ENCODE measurements at regions not wholly inside any gene's neighbourhood (a gene's known extent, or its start where the extent isn't known, plus 50 kb on each side); places are given as distances from the start of the nearest gene placed in this dataset.

DNA sequence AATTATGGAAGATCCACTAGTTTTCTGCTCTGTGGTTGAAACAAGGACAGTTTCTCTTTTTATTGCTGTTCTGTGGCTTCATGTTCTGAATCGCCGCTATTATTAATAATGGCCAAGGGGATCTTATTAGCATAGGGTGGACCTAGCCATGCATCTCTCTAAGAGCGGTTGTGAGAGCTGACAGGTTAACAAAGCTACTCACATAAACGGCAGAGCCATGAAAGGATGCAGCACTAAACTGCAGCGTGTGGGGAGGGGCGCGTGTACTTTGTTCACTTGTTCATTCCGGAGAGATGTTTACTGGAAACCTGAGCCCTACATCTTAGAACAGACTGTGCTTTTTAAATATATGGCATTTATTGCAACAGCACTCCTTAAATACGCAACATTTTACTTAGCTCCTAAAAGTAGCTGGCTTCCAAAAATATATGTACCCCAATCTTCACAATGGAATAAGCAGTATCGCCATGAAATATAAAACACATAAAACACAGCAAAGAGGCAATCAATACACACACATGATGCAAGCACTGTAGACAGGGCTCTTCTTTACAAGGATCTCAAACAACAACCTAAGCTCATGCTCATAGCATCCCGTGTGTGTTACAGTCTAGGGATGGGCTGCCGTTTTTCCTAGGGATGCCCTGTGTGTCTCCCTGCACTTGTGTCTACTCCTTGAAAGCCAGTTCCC lies 424.6 kb downstream of the MED10 start:
- FAIRE-seq (no peak), DNase-seq (ENCODE audit: low read depth in 1 of 2, low spot score in 2 of 2) (no peak)
- no peak overlapping the region for H2AFZ ChIP-seq (ENCODE audit: low read length)
- no peak overlapping the region for H3K14ac ChIP-seq (ENCODE audit: insufficient read length)
- H3K9me3 ChIP-seq (ENCODE audit: insufficient read depth in 2 of 2, low read depth in 1 of 2, low read length in 1 of 2) = no peaks in the 10 kb centered on the region
- H3K79me2 ChIP-seq (ENCODE audit: control insufficient read depth in 1 of 2, insufficient read depth in 2 of 2, low read length in 2 of 2) = no peaks in the 10 kb centered on the region
- H3K4ac ChIP-seq (replicated peaks; ENCODE audit: insufficient read length, low read depth, low read length) = no peak overlapping the region
- H4K8ac ChIP-seq (ENCODE audit: extremely low read depth, insufficient read depth, low read length) = no peak overlapping the region
- H3K27me3 ChIP-seq (replicated peaks in 1 of 4; ENCODE audit: control insufficient read depth in 3 of 4, extremely low read depth in 1 of 4, insufficient read depth in 3 of 4, low read length in 3 of 4) = no peaks in the 10 kb centered on the region
- H2BK120ac ChIP-seq (replicated peaks; ENCODE audit: low read depth, low read length) = no peak overlapping the region
- no peaks in the 10 kb centered on the region for H3K4me1 ChIP-seq (replicated peaks in 1 of 4; ENCODE audit: control insufficient read depth in 3 of 4, insufficient read depth in 4 of 4, low read length in 3 of 4)
- no peak overlapping the region for H3K9ac ChIP-seq (replicated peaks in 1 of 4; ENCODE audit: extremely low read depth in 1 of 4, low read depth in 3 of 4, low read length in 3 of 4)
- ChIA-PET POLR2A (ENCODE audit: partially characterized antibody) (no interaction called here), CTCF (ENCODE audit: partially characterized antibody) (no interaction called here)
- no peaks in the 10 kb centered on the region for H3K79me1 ChIP-seq (ENCODE audit: low read depth, low read length)
- H2AK5ac ChIP-seq (ENCODE audit: low read depth, low read length) = no peak overlapping the region
- H3K56ac ChIP-seq (replicated peaks; ENCODE audit: insufficient read length, low read depth, low read length) = no peak overlapping the region
- H3K27ac ChIP-seq (ENCODE audit: low read depth, low read length) = no peak overlapping the region
- H3K4me2 ChIP-seq (ENCODE audit: insufficient read depth in 1 of 2, low read depth in 2 of 2, low read length in 2 of 2) = no peak overlapping the region
- no peak overlapping the region for H3K18ac ChIP-seq (ENCODE audit: extremely low read depth, low read length)
- no peak overlapping the region for H3K4me3 ChIP-seq (ENCODE audit: extremely low read depth in 1 of 4, insufficient read depth in 2 of 4, low read depth in 3 of 4, low read length in 4 of 4)
- H2BK12ac ChIP-seq (ENCODE audit: low read depth, low read length) = no peak overlapping the region
- no peak overlapping the region for H2BK20ac ChIP-seq (ENCODE audit: low read length)
- no peak overlapping the region for H2BK5ac ChIP-seq (ENCODE audit: low read depth, low read length)
- no peaks in the 10 kb centered on the region for H3K36me3 ChIP-seq (ENCODE audit: control insufficient read depth in 2 of 4, insufficient read depth in 4 of 4, low read length in 3 of 4)
- no peaks in the 10 kb centered on the region; the same call in 1 of the 2 replicates for H3K23me2 ChIP-seq (ENCODE audit: low read depth, low read length)
- H2BK15ac ChIP-seq (ENCODE audit: low read length) = no peak overlapping the region
- H4K20me1 ChIP-seq (replicated peaks in 1 of 2; ENCODE audit: control insufficient read depth in 1 of 2, insufficient read depth in 2 of 2, low read length in 2 of 2) = peaks cover 0 to 1% of the 10 kb centered on the region in 2 experiments
- H3K23ac ChIP-seq (ENCODE audit: insufficient read length) = no peak overlapping the region
- WGBS, 2 experiments (ENCODE audit: extremely low coverage in 1 of 2, insufficient coverage in 1 of 2, insufficient read length in 1 of 2, insufficient replicate concordance in 2 of 2, low coverage in 1 of 2, low lambda C conversion rate in 2 of 2, missing lambda C conversion rate in 1 of 2) = 91% methylated on average over 12 of the region's 12 CpGs; no CpG with 5 or more reads in 1 of the 2 experiments
- no peak overlapping the region for H4K5ac ChIP-seq (ENCODE audit: insufficient read length, low read depth, low read length)
- no peak overlapping the region for H4K91ac ChIP-seq (replicated peaks; ENCODE audit: insufficient read length, low read length)
- TF ChIP-seq TEAD4 (IDR thresholded peaks at IDR 0.05; ENCODE audit: low read depth, low read length) = no peak
- no peak for TF ChIP-seq SRF (IDR thresholded peaks at IDR 0.05; ENCODE audit: low read depth, low read length)
- TF ChIP-seq BCL11A (IDR thresholded peaks at IDR 0.05; ENCODE audit: low read depth in 2 of 2, low read length in 2 of 2) = no peak
- TF ChIP-seq POU5F1 (IDR thresholded peaks at IDR 0.05; ENCODE audit: low read depth, low read length) = no peak
- no peak for TF ChIP-seq RNF2 (IDR thresholded peaks at IDR 0.05; ENCODE audit: borderline replicate concordance, low read depth, low read length, missing control alignments, poor library complexity, severe bottlenecking)
- no peak for TF ChIP-seq RAD21 (IDR thresholded peaks at IDR 0.05 in 1 of 2, conservative IDR thresholded peaks at IDR 0.05 in 1 of 2; ENCODE audit: low read depth in 2 of 2, low read length in 2 of 2)
- TF ChIP-seq NANOG (IDR thresholded peaks at IDR 0.05; ENCODE audit: insufficient read depth, low read depth, low read length, poor library complexity, severe bottlenecking) = no peak
- no peak for TF ChIP-seq RBBP5 (IDR thresholded peaks at IDR 0.05; ENCODE audit: borderline replicate concordance, low read depth, low read length)
- TF ChIP-seq, protein P1, sequence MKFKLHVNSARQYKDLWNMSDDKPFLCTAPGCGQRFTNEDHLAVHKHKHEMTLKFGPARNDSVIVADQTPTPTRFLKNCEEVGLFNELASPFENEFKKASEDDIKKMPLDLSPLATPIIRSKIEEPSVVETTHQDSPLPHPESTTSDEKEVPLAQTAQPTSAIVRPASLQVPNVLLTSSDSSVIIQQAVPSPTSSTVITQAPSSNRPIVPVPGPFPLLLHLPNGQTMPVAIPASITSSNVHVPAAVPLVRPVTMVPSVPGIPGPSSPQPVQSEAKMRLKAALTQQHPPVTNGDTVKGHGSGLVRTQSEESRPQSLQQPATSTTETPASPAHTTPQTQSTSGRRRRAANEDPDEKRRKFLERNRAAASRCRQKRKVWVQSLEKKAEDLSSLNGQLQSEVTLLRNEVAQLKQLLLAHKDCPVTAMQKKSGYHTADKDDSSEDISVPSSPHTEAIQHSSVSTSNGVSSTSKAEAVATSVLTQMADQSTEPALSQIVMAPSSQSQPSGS (IDR thresholded peaks at IDR 0.05; ENCODE audit: low read length) = no peak
- TF ChIP-seq NRF1 (IDR thresholded peaks at IDR 0.05; ENCODE audit: low read depth, low read length) = no peak
- no peak for TF ChIP-seq SUZ12 (IDR thresholded peaks at IDR 0.05; ENCODE audit: low read length)

Measured in H1 (cell line).